ENCODE measurements at regions not wholly inside any gene's neighbourhood (a gene's known extent, or its start where the extent isn't known, plus 50 kb on each side); places are given as distances from the start of the nearest gene placed in this dataset.

- TF ChIP-seq CTCF (IDR thresholded peaks at IDR 0.05; ENCODE audit: insufficient read depth, low read depth, low read length) (no peak), EZH2 (IDR thresholded peaks at IDR 0.05; ENCODE audit: insufficient read depth, low read length) (no peak)
Measured at GRCh38 chr3:117217760-117218316, 508.3 kb downstream of the TUSC7 start.

Data from astrocyte (in vitro differentiated cells and primary cell).